GM19455 (cell line): ENCODE measurements at regions not wholly inside any gene's neighbourhood (a gene's known extent, or its start where the extent isn't known, plus 50 kb on each side); places are given as distances from the start of the nearest gene placed in this dataset.
"Not testable (repeated sequence)": the region's sequence is repeated elsewhere in the genome, so short reads cannot be mapped to it uniquely, and the experiment has no call there.

Experiments
- ATAC-seq: cut with Tn5 transposase; IDR thresholded peaks from one replicate; pipeline ENCODE4 v1.9.1; 2021; ENCODE audit not compliant: unreplicated experiment

GRCh38 chr14:65153101-65153500, 50.8 kb upstream of the MAX start:
- ATAC-seq, result no peak

GRCh38 chr14:65156568-65157366, 54.5 kb upstream of the MAX start:
- ATAC-seq, result no peak

- ATAC-seq, result peak; percentile 73
Observed at GRCh38 chr14:65159281-65160062, 57.2 kb upstream of the MAX start.

GRCh38 chr14:65160091-65160490, 57.8 kb upstream of the MAX start:
- ATAC-seq, result no peak

- no peak for ATAC-seq
Observed at GRCh38 chr14:65162031-65162430, 59.7 kb upstream of the MAX start.

GRCh38 chr14:65164068-65164824, 61.9 kb upstream of the MAX start:
- ATAC-seq, result no peak

GRCh38 chr14:65164825-65165135, 62.5 kb upstream of the MAX start:
- no peak for ATAC-seq

- no peak for ATAC-seq
Observed at GRCh38 chr14:65167072-65167645, 64.8 kb upstream of the MAX start.

GRCh38 chr14:65168840-65169239, 66.5 kb upstream of the MAX start:
- ATAC-seq, result no peak

GRCh38 chr14:65169351-65169750, 67.0 kb upstream of the MAX start:
- peak; percentile 74 for ATAC-seq

GRCh38 chr14:65170318-65170717, 68.0 kb upstream of the MAX start:
- ATAC-seq, result peak; percentile 2

- peak; percentile 40 for ATAC-seq
Observed at GRCh38 chr14:65170768-65171507, 68.6 kb upstream of the MAX start.

GRCh38 chr14:65173973-65174693, 71.8 kb upstream of the MAX start:
- ATAC-seq, result no peak

- ATAC-seq, result no peak
Observed at GRCh38 chr14:65174783-65175182, 72.5 kb upstream of the MAX start.

GRCh38 chr14:65177551-65177950, 75.2 kb upstream of the MAX start:
- ATAC-seq, result no peak

- not testable (repeated sequence) for ATAC-seq
Observed at GRCh38 chr14:65179231-65179630, 76.9 kb upstream of the MAX start.

- peak; percentile 84 for ATAC-seq
Observed at GRCh38 chr14:65179918-65180724, 77.8 kb upstream of the MAX start.

GRCh38 chr14:65180725-65181025, 78.4 kb upstream of the MAX start:
- ATAC-seq, result no peak

- no peak for ATAC-seq
Observed at GRCh38 chr14:65184032-65184764, 81.9 kb upstream of the MAX start.
